H54 (cell line): ENCODE measurements at regions not wholly inside any gene's neighbourhood (a gene's known extent, or its start where the extent isn't known, plus 50 kb on each side); places are given as distances from the start of the nearest gene placed in this dataset.
"Not testable (repeated sequence)": the region's sequence is repeated elsewhere in the genome, so short reads cannot be mapped to it uniquely, and the experiment has no call there.

ENCODE experiments used
- DNase-seq: peaks from one replicate; pipeline ENCODE4 v3.0.0; 2011; ENCODE audit warnings: low spot score, mixed read lengths; ENCODE audit not compliant: insufficient read length
- FAIRE-seq: peaks from 3 replicates; lab custom pipeline; 2011; peaks lifted over from hg19 to GRCh38; lab: Jason Lieb, UNC
- POLR2A ChIP-seq: IDR thresholded peaks from 2 replicates; pipeline ENCODE4 v1.6.1; 2011; ENCODE audit warnings: low read depth, mild to moderate bottlenecking, low read length

DNA sequence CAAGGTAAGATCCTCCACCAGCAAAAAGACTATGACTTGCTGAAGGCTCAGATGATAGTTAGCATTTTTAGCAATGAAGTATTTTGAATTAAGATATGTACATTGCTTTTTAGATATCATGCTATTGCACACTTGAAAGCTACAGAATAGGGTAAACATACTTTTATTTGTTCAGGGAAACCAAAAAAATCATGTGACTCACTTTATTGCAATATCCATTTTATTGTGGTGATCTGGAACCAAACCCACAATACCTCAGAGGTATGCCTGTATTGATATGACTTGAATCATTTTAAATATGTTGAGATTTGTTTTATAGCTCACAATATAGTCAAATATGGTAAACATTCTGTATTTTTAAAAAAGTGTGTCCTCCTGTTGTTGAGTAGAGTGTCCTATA lies 96.1 kb downstream of the DIO3 start:
- FAIRE-seq, result no peak
- no peak for TF ChIP-seq POLR2A

DNA sequence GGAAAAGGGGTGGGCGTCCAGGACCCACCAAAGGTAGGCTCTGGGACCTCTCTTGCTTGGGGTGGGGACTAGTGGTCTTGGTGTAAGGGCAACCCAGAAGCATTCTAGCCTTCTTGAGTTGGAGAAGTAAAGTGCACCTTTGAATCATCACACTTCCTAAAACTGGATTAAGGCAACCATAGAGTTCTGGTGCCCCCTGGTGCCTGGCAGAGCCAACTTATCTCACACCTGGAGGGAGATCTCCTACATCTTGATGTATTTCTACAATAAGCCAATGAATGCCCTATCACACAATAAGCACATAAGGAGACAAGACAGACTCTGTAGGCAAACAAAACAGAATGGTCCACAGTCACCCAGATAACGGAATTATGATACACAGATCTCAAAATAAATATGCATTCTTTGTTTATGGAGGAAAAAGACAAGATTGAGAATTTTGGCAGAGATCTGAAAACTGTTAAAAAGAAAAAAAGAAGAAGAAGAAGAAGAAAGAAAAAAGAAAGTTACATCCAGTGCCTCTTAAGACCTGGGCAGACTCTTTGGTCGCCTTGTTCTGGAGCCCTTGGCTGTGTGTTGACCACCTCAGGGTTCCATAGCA lies 95.9 kb upstream of the PPP2R5C start:
- peak; percentile 91 for FAIRE-seq
- DNase-seq, result peak; percentile 20
- TF ChIP-seq POLR2A, result no peak

More for the DNA sequence above, 96.1 kb downstream of the DIO3 start:
- DNase-seq, result no peak

DNA sequence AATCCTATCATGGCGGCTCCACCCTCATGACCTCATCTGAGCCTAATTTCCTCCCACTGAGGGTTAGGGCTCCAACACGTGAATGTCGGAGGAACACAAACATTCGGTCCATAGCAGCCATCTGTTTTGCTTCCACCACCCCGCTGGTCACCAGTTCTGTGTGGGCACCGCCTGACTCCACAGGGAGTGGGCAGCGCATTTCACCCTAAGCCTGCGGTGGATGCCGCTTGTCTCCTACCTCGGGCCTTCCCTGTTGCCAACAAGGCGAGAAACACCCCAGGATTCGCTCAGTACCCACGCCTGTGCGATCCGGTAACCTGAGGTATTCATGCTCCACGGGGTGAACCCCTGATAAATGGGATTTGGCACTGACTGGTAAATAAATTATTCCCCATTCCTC lies 95.2 kb upstream of the PPP2R5C start:
- no peak for FAIRE-seq
- DNase-seq, result no peak
- TF ChIP-seq POLR2A, result no peak

DNA sequence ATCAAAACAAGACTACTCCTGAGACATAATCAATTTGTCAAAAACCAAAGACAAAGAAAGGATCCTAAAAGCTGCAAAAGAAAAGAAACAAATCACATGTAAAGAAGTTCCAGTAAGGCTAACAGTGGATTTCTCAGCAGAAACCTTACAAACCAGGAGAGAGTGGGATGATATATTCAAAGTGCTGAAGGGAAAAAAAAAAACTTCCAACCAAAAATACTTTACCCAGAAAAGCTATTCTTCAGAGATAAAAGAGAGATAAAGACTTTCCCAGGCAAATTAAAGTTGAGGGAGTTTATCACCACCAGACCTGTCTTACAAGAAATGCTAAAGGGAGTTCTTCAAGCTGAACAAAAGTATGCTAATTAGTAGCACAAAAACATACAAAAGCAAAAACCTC lies 91.9 kb upstream of the PPP2R5C start:
- DNase-seq (no peak), FAIRE-seq (no peak)
- TF ChIP-seq POLR2A, result no peak

DNA sequence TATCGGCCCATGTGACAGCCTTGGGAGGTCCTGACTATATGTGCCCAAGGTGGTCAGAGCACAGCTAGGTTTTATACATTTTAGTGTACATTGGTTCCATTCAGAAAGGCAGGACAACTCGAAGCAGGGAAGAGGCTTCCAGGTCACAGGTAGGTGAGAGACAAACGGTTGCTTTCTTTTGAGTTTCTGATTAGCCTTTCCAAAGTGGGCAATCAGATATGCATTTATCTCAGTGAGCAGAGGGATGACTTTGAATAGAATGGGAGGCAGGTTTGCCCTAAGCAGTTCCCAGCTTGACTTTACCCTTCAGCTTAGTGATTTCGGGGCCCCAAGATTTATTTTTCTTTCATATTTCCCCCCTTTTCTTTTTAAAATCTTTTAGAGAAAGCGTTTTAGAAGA lies 87.6 kb upstream of the PPP2R5C start:
- TF ChIP-seq POLR2A, result no peak
- DNase-seq (no peak), FAIRE-seq (no peak)

DNA sequence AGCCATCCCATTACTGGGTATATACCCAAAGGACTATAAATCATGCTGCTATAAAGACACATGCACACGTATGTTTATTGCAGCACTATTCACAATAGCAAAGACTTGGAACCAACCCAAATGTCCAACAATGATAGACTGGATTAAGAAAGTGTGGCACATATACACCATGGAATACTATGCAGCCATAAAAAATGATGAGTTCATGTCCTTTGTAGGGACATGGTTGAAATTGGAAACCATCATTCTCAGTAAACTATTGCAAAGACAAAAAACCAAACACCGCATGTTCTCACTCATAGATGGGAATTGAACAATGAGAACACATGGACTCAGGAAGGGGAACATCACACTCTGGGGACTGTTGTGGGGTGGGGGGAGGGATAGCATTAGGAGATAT lies 85.7 kb upstream of the PPP2R5C start:
- FAIRE-seq, DNase-seq: not testable (repeated sequence)

DNA sequence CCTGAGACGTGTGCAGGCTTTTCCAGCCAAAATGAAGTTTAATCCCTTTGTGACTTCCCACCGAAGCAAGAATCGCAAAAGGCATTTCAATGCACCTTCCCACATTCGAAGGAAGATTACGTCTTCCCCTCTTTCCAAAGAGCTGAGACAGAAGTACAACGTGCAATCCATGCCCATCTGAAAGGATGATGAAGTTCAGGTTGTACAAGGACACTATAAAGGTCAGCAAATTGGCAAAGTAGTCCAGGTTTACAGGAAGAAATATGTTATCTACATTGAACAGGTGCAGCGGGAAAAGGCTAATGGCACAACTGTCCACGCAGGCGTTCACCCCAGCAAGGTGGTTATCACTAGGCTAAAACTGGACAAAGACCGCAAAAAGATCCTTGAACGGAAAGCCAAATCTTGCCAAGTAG lies 83.6 kb upstream of the PPP2R5C start:
- DNase-seq, FAIRE-seq: not testable (repeated sequence)

DNA sequence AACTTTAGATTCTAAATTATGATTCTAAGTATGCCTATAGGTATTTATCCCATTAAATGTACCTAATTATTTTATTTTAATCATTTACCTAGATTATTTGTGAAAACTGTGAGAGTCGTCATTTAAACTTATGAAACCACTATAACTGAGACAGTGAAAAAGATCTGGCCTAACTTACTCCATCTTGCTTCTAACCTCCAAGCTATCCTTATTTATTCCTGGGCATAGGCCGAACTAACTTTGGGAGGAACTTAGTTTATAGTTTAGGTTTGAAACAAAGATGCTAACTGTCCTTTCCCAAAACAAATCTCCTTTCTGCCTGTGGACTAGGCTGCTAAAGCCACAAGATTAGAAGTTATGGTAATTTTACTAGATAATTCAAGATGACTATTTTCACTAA lies 79.7 kb upstream of the PPP2R5C start:
- no peak for DNase-seq
- TF ChIP-seq POLR2A, result no peak
- FAIRE-seq, result no peak

DNA sequence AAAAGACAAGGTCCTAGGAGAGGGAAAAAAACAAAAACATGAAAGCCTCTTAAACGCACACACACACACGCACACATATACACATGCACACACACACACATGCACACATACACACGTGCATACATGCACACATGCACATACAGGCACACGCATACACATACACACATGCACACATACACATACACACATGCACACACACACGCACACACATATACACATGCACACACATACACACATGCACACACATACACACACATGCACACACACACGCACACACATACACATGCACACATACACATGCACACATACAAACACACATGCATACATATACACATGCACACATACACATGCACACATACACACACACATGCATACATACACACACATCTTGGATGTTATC lies 78.1 kb upstream of the PPP2R5C start:
- FAIRE-seq, result peak; percentile 20
- no peak for TF ChIP-seq POLR2A

DNA sequence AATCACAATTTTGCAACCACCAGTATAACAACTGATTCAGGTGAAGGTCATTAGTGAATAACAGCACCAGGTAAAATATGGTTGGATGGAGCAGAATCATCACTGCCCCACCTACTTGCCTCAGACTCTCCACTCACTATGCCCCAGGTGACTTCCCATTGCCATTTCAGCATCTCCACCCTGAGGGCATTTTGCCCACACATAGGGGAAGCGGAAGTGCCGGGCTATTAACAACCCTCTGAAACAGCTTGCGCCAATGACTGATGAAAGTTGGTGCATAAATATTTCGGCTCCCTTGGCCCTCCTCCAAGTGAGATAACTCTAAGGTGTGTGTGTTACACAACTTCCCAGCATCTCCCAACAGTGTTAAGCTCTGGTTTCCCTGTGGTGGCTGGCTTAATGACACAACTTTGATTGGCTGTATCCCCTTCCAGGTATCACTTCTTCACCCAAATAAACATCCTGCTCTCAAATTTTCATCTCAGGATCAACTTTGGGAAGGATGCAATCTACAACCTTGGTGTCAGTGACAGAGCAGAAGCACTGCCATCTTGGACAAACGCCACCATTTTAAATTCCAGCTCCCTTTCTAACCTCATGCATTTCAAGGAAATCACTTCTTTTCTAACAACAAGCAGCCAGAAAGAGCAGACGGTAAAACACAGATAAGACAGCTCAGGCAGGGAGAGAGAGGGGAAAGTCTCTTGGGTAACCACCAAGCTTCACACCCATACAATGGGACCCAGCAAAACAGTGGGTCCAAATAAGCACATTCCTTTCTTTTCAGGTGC lies 73.6 kb upstream of the PPP2R5C start:
- DNase-seq (no peak), FAIRE-seq (no peak)
- TF ChIP-seq POLR2A, result no peak

More for the DNA sequence above, 78.1 kb upstream of the PPP2R5C start:
- no peak for DNase-seq

DNA sequence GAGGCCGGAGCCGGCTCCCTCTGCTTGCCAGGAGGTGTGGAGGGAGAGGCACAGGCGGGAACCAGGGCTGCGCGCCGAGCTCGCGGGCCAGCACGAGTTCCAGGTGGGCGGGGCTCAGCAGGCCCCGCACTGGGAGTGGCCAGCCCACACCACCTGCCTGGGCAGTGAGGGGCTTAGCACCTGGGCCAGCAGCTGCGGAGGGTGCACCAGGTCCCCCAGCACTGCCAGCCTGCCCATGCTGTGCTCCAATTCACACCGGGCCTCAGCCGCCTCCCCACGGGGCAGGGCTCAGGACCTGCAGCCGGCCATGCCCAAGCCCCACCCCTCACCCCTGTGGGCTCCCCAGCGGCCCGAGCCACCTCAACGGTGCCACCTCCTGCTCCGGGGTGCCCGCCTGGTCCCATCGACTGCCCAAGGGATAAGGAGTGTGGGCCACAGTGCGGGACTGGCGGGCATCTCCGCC lies 72.4 kb upstream of the PPP2R5C start:
- DNase-seq (no peak), FAIRE-seq (no peak)
- TF ChIP-seq POLR2A, result no peak

DNA sequence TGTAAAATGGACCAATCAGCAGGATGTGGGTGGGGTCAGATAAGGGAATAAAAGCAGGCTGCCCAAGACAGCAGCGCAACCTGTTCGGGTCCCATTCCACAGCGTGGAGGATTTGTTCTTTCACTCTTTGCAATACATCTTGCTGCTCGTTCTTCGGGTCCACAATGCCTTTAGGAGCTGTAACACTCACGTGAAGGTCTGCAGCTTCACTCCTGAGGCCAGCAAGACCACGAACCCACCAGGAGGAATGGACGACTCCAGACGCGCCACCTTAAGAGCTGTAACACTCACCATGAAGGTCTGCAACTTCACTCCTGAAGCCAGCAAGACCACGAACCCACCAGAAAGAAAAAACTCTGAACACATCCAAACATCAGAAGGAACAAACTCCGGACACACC lies 71.5 kb upstream of the PPP2R5C start:
- FAIRE-seq, DNase-seq: not testable (repeated sequence)

DNA sequence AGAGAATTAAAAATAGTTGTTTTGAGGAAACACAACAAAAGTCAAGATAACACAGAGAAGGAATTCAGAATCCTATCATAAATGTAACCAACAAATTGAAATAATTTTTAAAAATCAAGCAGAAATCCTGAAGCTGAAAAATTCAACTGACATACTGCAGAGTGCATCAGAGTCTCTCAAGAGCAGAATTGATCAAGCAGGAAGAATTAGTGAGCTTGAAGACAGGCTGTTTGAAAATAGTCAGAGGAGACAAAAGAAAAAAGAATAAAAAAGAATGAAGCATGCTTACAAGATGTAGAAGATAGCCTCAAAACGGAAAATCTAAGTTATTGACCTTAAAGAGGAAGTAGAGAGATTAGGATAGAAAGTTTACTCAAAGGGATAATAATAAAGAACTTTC lies 65.8 kb upstream of the PPP2R5C start:
- FAIRE-seq, result no peak
- DNase-seq, result no peak
- no peak for TF ChIP-seq POLR2A

DNA sequence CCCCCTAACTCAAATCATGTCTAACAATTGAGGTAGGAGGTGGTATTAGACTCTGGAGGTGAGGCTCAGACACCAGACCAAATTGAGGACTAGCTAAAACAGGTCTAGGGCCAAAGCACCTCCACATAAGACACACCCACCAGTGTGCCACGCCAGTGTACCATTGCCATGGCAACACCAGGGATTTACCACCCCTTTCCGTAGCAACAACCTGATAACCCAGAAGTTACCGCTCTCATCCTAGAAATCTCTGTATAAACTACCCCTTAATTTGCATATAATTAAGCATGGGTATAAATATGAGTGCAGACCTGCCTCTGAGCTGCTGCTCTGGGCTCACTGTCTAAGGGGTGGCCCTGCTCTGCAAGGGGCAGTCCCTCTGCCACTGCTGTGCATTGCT lies 57.4 kb upstream of the PPP2R5C start:
- FAIRE-seq (no peak), DNase-seq (no peak)
- no peak for TF ChIP-seq POLR2A
